K562 (cell line): ENCODE measurements at regions not wholly inside any gene's neighbourhood (a gene's known extent, or its start where the extent isn't known, plus 50 kb on each side); places are given as distances from the start of the nearest gene placed in this dataset.

Experiments
- ATAC-seq: fragments of 200-7000 bp; cut with Tn5 transposase; 3 replicates; pipeline ENCODE4 v1.9.1; 2020; ENCODE audit warnings: moderate library complexity
- BruUV-seq: library from RNA; stranded (reverse); fragments of 400-500 nt; replicated peaks from 2 replicates; lab custom pipeline; 2021; lab: Mats Ljungman, UMichigan
- CTCF ChIA-PET: fragments of 300-600 bp; formaldehyde crosslinking; extraction: SDS; loops from one replicate; lab custom pipeline; 2021; ENCODE audit warnings: low intra/inter-chr PET ratio; lab: Yijun Ruan, JAX
- POLR2A ChIA-PET: fragments of 300-600, 350-650 bp; sonication (Branson Sonifier 250); formaldehyde crosslinking; extraction: SDS; loops from one replicate; lab custom pipeline; 2021; ENCODE audit warnings: antibody characterized with exemption, inconsistent platforms; lab: Yijun Ruan, JAX
- DNase-seq, 4 experiments: peaks; one replicate each; pipeline versions ENCODE4 v3.0.0 to v3.0.0-alpha.2; 2011 to 2018; ENCODE audit warnings: low spot score in 3 of 4, mixed read lengths in 3 of 4; ENCODE audit errors: extremely low read depth in 1 of 4
- FAIRE-seq: peaks from 2 replicates; lab custom pipeline; 2011; peaks lifted over from hg19 to GRCh38; lab: Jason Lieb, UNC
- H2AFZ ChIP-seq: 2 replicates; pipeline ENCODE4 v1.6.0; 2011; ENCODE audit warnings: low read depth, low read length, control low read depth, inconsistent platforms
- H3K27ac ChIP-seq: fragments of 200-600 bp; 3 replicates; pipeline ENCODE4 v1.8.0; 2011; ENCODE audit warnings: low read depth, mild to moderate bottlenecking, control low read depth, inconsistent platforms, low read length, moderate library complexity, mixed read lengths; ENCODE audit errors: extremely low read depth
- H3K27me3 ChIP-seq, 2 experiments: fragments of 300-600 bp in 1 of 2; 2 replicates in 1 of 2; 3 replicates in 1 of 2; pipeline versions ENCODE4 v1.6.0 to v1.8.0; 2011; ENCODE audit warnings: inconsistent platforms in 2 of 2, low read length in 2 of 2, mild to moderate bottlenecking in 1 of 2, mixed read lengths in 1 of 2, moderate library complexity in 1 of 2; ENCODE audit not compliant: control insufficient read depth in 2 of 2, insufficient read depth in 2 of 2
- H3K36me3 ChIP-seq: fragments of 300-600 bp; 3 replicates; pipeline ENCODE4 v1.8.0; 2011; ENCODE audit warnings: mild to moderate bottlenecking, low read length, inconsistent platforms; ENCODE audit not compliant: control insufficient read depth, insufficient read depth
- H3K4me1 ChIP-seq, 2 experiments: fragments of 200-600 bp in 1 of 2; replicated peaks in 1 of 2; 2 replicates in 1 of 2; 3 replicates in 1 of 2; pipeline versions ENCODE4 v1.5.1 to v1.8.0; 2011; ENCODE audit warnings: inconsistent platforms in 2 of 2, low read length in 2 of 2, mild to moderate bottlenecking in 1 of 2, mixed read lengths in 1 of 2, moderate library complexity in 1 of 2; ENCODE audit not compliant: control insufficient read depth in 2 of 2, insufficient read depth in 2 of 2
- H3K4me2 ChIP-seq: 2 replicates; pipeline ENCODE4 v1.6.1; 2011; ENCODE audit warnings: low read length, control low read depth, inconsistent platforms, mixed read lengths; ENCODE audit not compliant: insufficient read depth
- H3K4me3 ChIP-seq: fragments of 200-600 bp; sonication (generic), shearing (Covaris generic); 2 replicates; pipeline ENCODE4 v1.5.1; 2016; ENCODE audit warnings: control low read depth, inconsistent platforms
- H3K79me2 ChIP-seq: fragments of 200-600 bp; 3 replicates; pipeline ENCODE4 v1.8.0; 2011; ENCODE audit warnings: low read length, inconsistent platforms; ENCODE audit not compliant: control insufficient read depth, insufficient read depth
- H3K9ac ChIP-seq, 2 experiments: 2 replicates each; pipeline versions ENCODE4 v1.6.0 to v1.6.1; 2011; ENCODE audit warnings: low read depth in 2 of 2, low read length in 2 of 2, control low read depth in 1 of 2, inconsistent platforms in 1 of 2, mild to moderate bottlenecking in 1 of 2, mixed read lengths in 1 of 2; ENCODE audit not compliant: insufficient read depth in 1 of 2
- H3K9me1 ChIP-seq: one replicate; pipeline ENCODE4 v1.6.0; 2011; ENCODE audit warnings: inconsistent platforms, mild to moderate bottlenecking, low read length, moderate library complexity; ENCODE audit not compliant: control insufficient read depth, insufficient read depth
- H3K9me3 ChIP-seq: replicated peaks from 2 replicates; pipeline ENCODE4 v1.5.1; 2011; ENCODE audit warnings: low read depth, low read length, inconsistent platforms; ENCODE audit not compliant: control insufficient read depth, insufficient read depth
- H4K20me1 ChIP-seq: replicated peaks from 2 replicates; pipeline ENCODE4 v1.6.1; 2011; ENCODE audit warnings: low read length, inconsistent platforms, mixed read lengths; ENCODE audit not compliant: control insufficient read depth, insufficient read depth
- CHD4 ChIP-seq: fragments of 200-600 bp; sonication (generic); IDR thresholded peaks from 3 replicates; pipeline ENCODE4 v1.6.1; 2012; ENCODE audit warnings: low read depth, mild to moderate bottlenecking, mixed read lengths, low read length, inconsistent platforms; ENCODE audit not compliant: insufficient read depth, insufficient replicate concordance, poor library complexity, severe bottlenecking
- GABPB2 ChIP-seq: fragments of 250-450 bp; sonication (Bioruptor Pico); conservative IDR thresholded peaks from 2 replicates; pipeline ENCODE4 v1.5.1; 2021; ENCODE audit warnings: mild to moderate bottlenecking
- NCOA2 ChIP-seq, 2 experiments: fragments of 450-650 bp; IDR thresholded peaks; 2 replicates each; pipeline ENCODE4 v1.6.1; 2018; ENCODE audit warnings: mild to moderate bottlenecking in 2 of 2, moderate library complexity in 1 of 2; ENCODE audit not compliant: partially characterized antibody in 2 of 2
- NELFE ChIP-seq: IDR thresholded peaks from 2 replicates; pipeline ENCODE4 v1.6.1; 2011; ENCODE audit warnings: mild to moderate bottlenecking; ENCODE audit not compliant: insufficient read depth, insufficient read length
- SMARCC2 ChIP-seq: fragments of 450-650 bp; IDR thresholded peaks from 2 replicates; pipeline ENCODE4 v1.6.1; 2017; ENCODE audit warnings: antibody characterized with exemption, moderate library complexity, mild to moderate bottlenecking, low read depth
- SREBF2 ChIP-seq: sonication (generic); formaldehyde crosslinking; IDR thresholded peaks from 2 replicates; pipeline ENCODE4 v1.4.0; 2020; ENCODE audit warnings: mild to moderate bottlenecking, missing genetic modification reagents
- TCF7 ChIP-seq: sonication (generic); IDR thresholded peaks from 2 replicates; pipeline ENCODE4 v1.6.1; 2016; ENCODE audit warnings: antibody characterized with exemption, borderline replicate concordance
- TOE1 ChIP-seq, 2 experiments: fragments of 450-650 bp in 1 of 2; sonication (generic) in 1 of 2; formaldehyde crosslinking in 1 of 2; IDR thresholded peaks; 2 replicates each; pipeline versions ENCODE4 v1.7.1 to v1.8.0; 2016 to 2022; ENCODE audit warnings: borderline replicate concordance in 2 of 2, mild to moderate bottlenecking in 2 of 2, antibody characterized with exemption in 1 of 2, inconsistent platforms in 1 of 2, low read depth in 1 of 2, missing genetic modification reagents in 1 of 2, moderate library complexity in 1 of 2
- ZKSCAN8 ChIP-seq: fragments of 200-800 bp; sonication (Bioruptor generic); IDR thresholded peaks from 2 replicates; pipeline ENCODE4 v1.6.1; 2016; ENCODE audit warnings: missing genetic modification characterization, missing compliant biosample characterization
- ZNF445 ChIP-seq: fragments of 250-450 bp; sonication (Bioruptor Pico); IDR thresholded peaks from 2 replicates; pipeline ENCODE4 v1.4.0; 2020; ENCODE audit warnings: low read depth, mild to moderate bottlenecking, moderate library complexity
- WGBS: fragments of 100-300 bp; shearing (Covaris generic); methylation state at CpG from one replicate; pipeline ENCODE4 v1.1.6; 2016; ENCODE audit warnings: low coverage, mixed read lengths; ENCODE audit not compliant: insufficient coverage; ENCODE audit errors: missing lambda C conversion rate; 5-methylcytosine and 5-hydroxymethylcytosine counted together
- in situ Hi-C: fragments of 300-500 bp; cut with MboI; formaldehyde crosslinking; loops from 4 replicates; pipeline ENCODE4 v1.15.0; 2018; ENCODE audit warnings: inconsistent platforms, mixed read lengths
- intact Hi-C: fragments of 100-400 bp; cut with micrococcal nuclease; formaldehyde crosslinking; loops from 2 replicates; pipeline ENCODE4 v1.14.2; 2022
- TF ChIP-seq, protein P1 (sequence below): IDR thresholded peaks from 2 replicates; pipeline ENCODE4 v1.6.1; 2011; ENCODE audit warnings: borderline replicate concordance, low read depth, mild to moderate bottlenecking, moderate library complexity, low read length; ENCODE audit not compliant: insufficient read depth, poor library complexity, severe bottlenecking
- TF ChIP-seq, protein P2 (sequence below): sonication (generic); formaldehyde crosslinking; IDR thresholded peaks from 2 replicates; pipeline ENCODE4 v1.8.1; 2023; ENCODE audit warnings: mild to moderate bottlenecking, missing genetic modification reagents
- TF ChIP-seq, protein P3 (sequence below): sonication (generic); formaldehyde crosslinking; IDR thresholded peaks from 2 replicates; pipeline ENCODE4 v1.8.0; 2022; ENCODE audit warnings: missing genetic modification reagents, mild to moderate bottlenecking, borderline replicate concordance
- TF ChIP-seq, protein P4 (sequence below): sonication (generic); formaldehyde crosslinking; IDR thresholded peaks from 2 replicates; pipeline ENCODE4 v1.8.0; 2022; ENCODE audit warnings: mild to moderate bottlenecking, missing genetic modification reagents

DNA sequence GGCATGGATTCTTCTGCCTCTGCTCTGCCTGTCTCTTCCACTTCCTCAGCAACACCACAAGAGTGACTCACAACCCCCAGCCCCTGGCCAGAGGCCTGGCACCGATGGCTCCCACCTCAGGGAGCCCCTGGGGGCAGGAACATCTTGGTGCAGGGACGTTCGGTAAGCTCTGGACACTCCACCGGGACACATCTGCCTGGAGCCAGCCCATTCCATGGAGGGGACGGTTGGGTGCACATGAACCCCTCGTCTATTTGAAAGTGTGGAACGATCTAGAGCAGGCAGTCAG is 246.5 kb downstream of the ERMARD start:
- Histone ChIP-seq H3K9me3 (no peaks in the 10 kb centered on the region; the same call in 1 of the 2 replicates), H4K20me1 (no peaks in the 10 kb centered on the region; the same call in 1 of the 2 replicates), H3K4me3 (no peak overlapping the region), H3K27me3 (peaks cover 3 to 20% of the 10 kb centered on the region in 2 experiments; a peak in 3 of 5 replicates), H3K9ac (no peak overlapping the region), H2AFZ (no peak overlapping the region), H3K9me1 (no peaks in the 10 kb centered on the region), H3K36me3 (no peaks in the 10 kb centered on the region), H3K4me2 (no peak overlapping the region), H3K4me1 (no peaks in the 10 kb centered on the region), H3K27ac (no peak overlapping the region), H3K79me2 (no peaks in the 10 kb centered on the region)
- no peak for ATAC-seq
- FAIRE-seq: no peak
- ChIA-PET CTCF (no interaction called here), POLR2A (interaction anchor here (0.7 kb wide), 1 partner anchor 10 kb away, joined by 4 read pairs; no protein-coding TSS in a partner anchor)
- intact Hi-C loops (no loop called here), in situ Hi-C loops (no loop called here)
- DNase-seq: no peak
- BruUV-seq: no TSS peak
- under 1% methylated on average over 7 of the region's 7 CpGs for WGBS
- TF ChIP-seq, protein P1, sequence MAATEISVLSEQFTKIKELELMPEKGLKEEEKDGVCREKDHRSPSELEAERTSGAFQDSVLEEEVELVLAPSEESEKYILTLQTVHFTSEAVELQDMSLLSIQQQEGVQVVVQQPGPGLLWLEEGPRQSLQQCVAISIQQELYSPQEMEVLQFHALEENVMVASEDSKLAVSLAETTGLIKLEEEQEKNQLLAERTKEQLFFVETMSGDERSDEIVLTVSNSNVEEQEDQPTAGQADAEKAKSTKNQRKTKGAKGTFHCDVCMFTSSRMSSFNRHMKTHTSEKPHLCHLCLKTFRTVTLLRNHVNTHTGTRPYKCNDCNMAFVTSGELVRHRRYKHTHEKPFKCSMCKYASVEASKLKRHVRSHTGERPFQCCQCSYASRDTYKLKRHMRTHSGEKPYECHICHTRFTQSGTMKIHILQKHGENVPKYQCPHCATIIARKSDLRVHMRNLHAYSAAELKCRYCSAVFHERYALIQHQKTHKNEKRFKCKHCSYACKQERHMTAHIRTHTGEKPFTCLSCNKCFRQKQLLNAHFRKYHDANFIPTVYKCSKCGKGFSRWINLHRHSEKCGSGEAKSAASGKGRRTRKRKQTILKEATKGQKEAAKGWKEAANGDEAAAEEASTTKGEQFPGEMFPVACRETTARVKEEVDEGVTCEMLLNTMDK: no peak
- no peak for TF ChIP-seq SREBF2 (CRISPR knock-in tag)
- TF ChIP-seq NELFE: no peak
- TF ChIP-seq ZKSCAN8: no peak
- TF ChIP-seq, protein P2, sequence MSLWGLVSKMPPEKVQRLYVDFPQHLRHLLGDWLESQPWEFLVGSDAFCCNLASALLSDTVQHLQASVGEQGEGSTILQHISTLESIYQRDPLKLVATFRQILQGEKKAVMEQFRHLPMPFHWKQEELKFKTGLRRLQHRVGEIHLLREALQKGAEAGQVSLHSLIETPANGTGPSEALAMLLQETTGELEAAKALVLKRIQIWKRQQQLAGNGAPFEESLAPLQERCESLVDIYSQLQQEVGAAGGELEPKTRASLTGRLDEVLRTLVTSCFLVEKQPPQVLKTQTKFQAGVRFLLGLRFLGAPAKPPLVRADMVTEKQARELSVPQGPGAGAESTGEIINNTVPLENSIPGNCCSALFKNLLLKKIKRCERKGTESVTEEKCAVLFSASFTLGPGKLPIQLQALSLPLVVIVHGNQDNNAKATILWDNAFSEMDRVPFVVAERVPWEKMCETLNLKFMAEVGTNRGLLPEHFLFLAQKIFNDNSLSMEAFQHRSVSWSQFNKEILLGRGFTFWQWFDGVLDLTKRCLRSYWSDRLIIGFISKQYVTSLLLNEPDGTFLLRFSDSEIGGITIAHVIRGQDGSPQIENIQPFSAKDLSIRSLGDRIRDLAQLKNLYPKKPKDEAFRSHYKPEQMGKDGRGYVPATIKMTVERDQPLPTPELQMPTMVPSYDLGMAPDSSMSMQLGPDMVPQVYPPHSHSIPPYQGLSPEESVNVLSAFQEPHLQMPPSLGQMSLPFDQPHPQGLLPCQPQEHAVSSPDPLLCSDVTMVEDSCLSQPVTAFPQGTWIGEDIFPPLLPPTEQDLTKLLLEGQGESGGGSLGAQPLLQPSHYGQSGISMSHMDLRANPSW (CRISPR knock-in tag): no peak
- TF ChIP-seq TOE1 (IDR thresholded peaks at IDR 0.05; ENCODE audit: borderline replicate concordance): no peak
- TF ChIP-seq TOE1 (CRISPR knock-in tag; IDR thresholded peaks at IDR 0.05; ENCODE audit: borderline replicate concordance, low read depth): no peak
- TF ChIP-seq ZNF445: no peak
- TF ChIP-seq SMARCC2: no peak
- TF ChIP-seq, protein P3, sequence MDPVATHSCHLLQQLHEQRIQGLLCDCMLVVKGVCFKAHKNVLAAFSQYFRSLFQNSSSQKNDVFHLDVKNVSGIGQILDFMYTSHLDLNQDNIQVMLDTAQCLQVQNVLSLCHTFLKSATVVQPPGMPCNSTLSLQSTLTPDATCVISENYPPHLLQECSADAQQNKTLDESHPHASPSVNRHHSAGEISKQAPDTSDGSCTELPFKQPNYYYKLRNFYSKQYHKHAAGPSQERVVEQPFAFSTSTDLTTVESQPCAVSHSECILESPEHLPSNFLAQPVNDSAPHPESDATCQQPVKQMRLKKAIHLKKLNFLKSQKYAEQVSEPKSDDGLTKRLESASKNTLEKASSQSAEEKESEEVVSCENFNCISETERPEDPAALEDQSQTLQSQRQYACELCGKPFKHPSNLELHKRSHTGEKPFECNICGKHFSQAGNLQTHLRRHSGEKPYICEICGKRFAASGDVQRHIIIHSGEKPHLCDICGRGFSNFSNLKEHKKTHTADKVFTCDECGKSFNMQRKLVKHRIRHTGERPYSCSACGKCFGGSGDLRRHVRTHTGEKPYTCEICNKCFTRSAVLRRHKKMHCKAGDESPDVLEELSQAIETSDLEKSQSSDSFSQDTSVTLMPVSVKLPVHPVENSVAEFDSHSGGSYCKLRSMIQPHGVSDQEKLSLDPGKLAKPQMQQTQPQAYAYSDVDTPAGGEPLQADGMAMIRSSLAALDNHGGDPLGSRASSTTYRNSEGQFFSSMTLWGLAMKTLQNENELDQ (CRISPR knock-in tag): no peak
- no peak for TF ChIP-seq NCOA2 (IDR thresholded peaks at IDR 0.05; ENCODE audit: partially characterized antibody in 2 of 2)
- TF ChIP-seq TCF7: no peak
- TF ChIP-seq CHD4: no peak
- TF ChIP-seq, protein P4, sequence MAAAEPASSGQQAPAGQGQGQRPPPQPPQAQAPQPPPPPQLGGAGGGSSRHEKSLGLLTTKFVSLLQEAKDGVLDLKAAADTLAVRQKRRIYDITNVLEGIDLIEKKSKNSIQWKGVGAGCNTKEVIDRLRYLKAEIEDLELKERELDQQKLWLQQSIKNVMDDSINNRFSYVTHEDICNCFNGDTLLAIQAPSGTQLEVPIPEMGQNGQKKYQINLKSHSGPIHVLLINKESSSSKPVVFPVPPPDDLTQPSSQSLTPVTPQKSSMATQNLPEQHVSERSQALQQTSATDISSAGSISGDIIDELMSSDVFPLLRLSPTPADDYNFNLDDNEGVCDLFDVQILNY: no peak
- TF ChIP-seq GABPB2 (CRISPR knock-in tag): no peak
